HEK293 (cell line): ENCODE measurements at regions not wholly inside any gene's neighbourhood (a gene's known extent, or its start where the extent isn't known, plus 50 kb on each side); places are given as distances from the start of the nearest gene placed in this dataset.

Experiments
- CTCF ChIA-PET: fragments of 350-600 bp; formaldehyde crosslinking; extraction: SDS; loops from one replicate; lab custom pipeline; 2021; ENCODE audit warnings: antibody characterized with exemption; lab: Yijun Ruan, JAX
- POLR2A ChIA-PET: fragments of 300-600 bp; formaldehyde crosslinking; extraction: SDS; loops from one replicate; lab custom pipeline; 2020; ENCODE audit warnings: antibody characterized with exemption, inconsistent platforms; lab: Yijun Ruan, JAX
- H3K27ac ChIP-seq: fragments of 200-500 bp; sonication (Bioruptor generic); 2 replicates; pipeline ENCODE4 v1.5.1; 2014; ENCODE audit warnings: low read depth, low read length, control low read depth, inconsistent platforms; ENCODE audit errors: extremely low read depth
- H3K36me3 ChIP-seq, 2 experiments: fragments of 200-500 bp in 1 of 2; sonication (Bioruptor generic) in 1 of 2; 1 replicate in 1 of 2; 2 replicates in 1 of 2; pipeline ENCODE4 v1.5.1; 2014 to 2017; ENCODE audit warnings: inconsistent platforms in 2 of 2, low read length in 2 of 2; ENCODE audit not compliant: control insufficient read depth in 2 of 2, insufficient read depth in 1 of 2
- H3K4me1 ChIP-seq: fragments of 200-500 bp; sonication (Bioruptor generic); 2 replicates; pipeline ENCODE4 v1.5.1; 2014; ENCODE audit warnings: mild to moderate bottlenecking, low read length, inconsistent platforms; ENCODE audit not compliant: control insufficient read depth, insufficient read depth
- H3K4me3 ChIP-seq: 2 replicates; pipeline ENCODE4 v1.5.1; 2011; ENCODE audit warnings: low read depth, mild to moderate bottlenecking, control low read depth, low read length, moderate library complexity
- H3K9me3 ChIP-seq: fragments of 200-500 bp; sonication (Bioruptor generic); 2 replicates; pipeline ENCODE4 v1.5.1; 2014; ENCODE audit warnings: low read depth, low read length, inconsistent platforms; ENCODE audit not compliant: control insufficient read depth, insufficient read depth
- EGR2 ChIP-seq: fragments of 450-650 bp; formaldehyde crosslinking; IDR thresholded peaks from 2 replicates; pipeline ENCODE4 v1.5.1; 2016; ENCODE audit warnings: low read depth, missing biosample characterization, missing genetic modification characterization
- FEZF1 ChIP-seq: fragments of 450-650 bp; formaldehyde crosslinking; IDR thresholded peaks from 2 replicates; pipeline ENCODE4 v1.5.1; 2016; ENCODE audit warnings: missing biosample characterization, missing genetic modification characterization
- GLIS1 ChIP-seq: fragments of 450-650 bp; formaldehyde crosslinking; IDR thresholded peaks from 2 replicates; pipeline ENCODE4 v1.5.1; 2016; ENCODE audit warnings: missing biosample characterization, missing genetic modification characterization
- HOXA7 ChIP-seq: sonication (generic); formaldehyde crosslinking; IDR thresholded peaks from 2 replicates; pipeline ENCODE4 v1.8.1; 2022; ENCODE audit warnings: missing genetic modification reagents, borderline replicate concordance
- KLF9 ChIP-seq: fragments of 450-650 bp; formaldehyde crosslinking; IDR thresholded peaks from 2 replicates; pipeline ENCODE4 v1.5.1; 2016; ENCODE audit warnings: missing biosample characterization, missing genetic modification characterization, low read depth
- SALL2 ChIP-seq: fragments of 450-650 bp; formaldehyde crosslinking; IDR thresholded peaks from 2 replicates; pipeline ENCODE4 v1.5.0; 2017; ENCODE audit warnings: missing biosample characterization, mild to moderate bottlenecking, missing genetic modification characterization, borderline replicate concordance
- WT1 ChIP-seq: fragments of 450-650 bp; formaldehyde crosslinking; IDR thresholded peaks from 2 replicates; pipeline ENCODE4 v1.5.1; 2016; ENCODE audit warnings: missing biosample characterization, missing genetic modification characterization
- YY1 ChIP-seq: fragments of 450-650 bp; formaldehyde crosslinking; IDR thresholded peaks from 2 replicates; pipeline ENCODE4 v1.5.1; 2018; ENCODE audit warnings: missing biosample characterization, missing genetic modification characterization
- ZBTB17 ChIP-seq: fragments of 450-650 bp; formaldehyde crosslinking; IDR thresholded peaks from 2 replicates; pipeline ENCODE4 v1.5.1; 2016; ENCODE audit warnings: missing biosample characterization, missing genetic modification characterization
- ZNF302 ChIP-seq: fragments of 450-650 bp; formaldehyde crosslinking; IDR thresholded peaks from 2 replicates; pipeline ENCODE4 v1.5.1; 2016; ENCODE audit warnings: missing biosample characterization, missing genetic modification characterization, low read depth
- ZNF37A ChIP-seq: fragments of 450-650 bp; IDR thresholded peaks from 2 replicates; pipeline ENCODE4 v1.5.1; 2018; ENCODE audit warnings: missing biosample characterization, missing genetic modification characterization
- ZNF394 ChIP-seq: fragments of 450-650 bp; formaldehyde crosslinking; IDR thresholded peaks from 2 replicates; pipeline ENCODE4 v1.5.1; 2016; ENCODE audit warnings: missing biosample characterization, missing genetic modification characterization, mild to moderate bottlenecking, moderate library complexity, borderline replicate concordance
- ZNF404 ChIP-seq: fragments of 450-650 bp; formaldehyde crosslinking; IDR thresholded peaks from 2 replicates; pipeline ENCODE4 v1.5.1; 2017; ENCODE audit warnings: missing biosample characterization, missing genetic modification characterization
- ZNF521 ChIP-seq: fragments of 450-650 bp; formaldehyde crosslinking; IDR thresholded peaks from 2 replicates; pipeline ENCODE4 v1.5.1; 2017; ENCODE audit warnings: missing biosample characterization, mild to moderate bottlenecking, missing genetic modification characterization
- ZNF585B ChIP-seq: fragments of 450-650 bp; formaldehyde crosslinking; IDR thresholded peaks from 2 replicates; pipeline ENCODE4 v1.5.1; 2016; ENCODE audit warnings: missing biosample characterization, missing genetic modification characterization
- ZNF701 ChIP-seq: fragments of 450-650 bp; formaldehyde crosslinking; IDR thresholded peaks from 2 replicates; pipeline ENCODE4 v1.5.1; 2016; ENCODE audit warnings: missing biosample characterization, missing genetic modification characterization
- ZNF791 ChIP-seq: fragments of 450-650 bp; formaldehyde crosslinking; IDR thresholded peaks from 2 replicates; pipeline ENCODE4 v1.5.1; 2016; ENCODE audit warnings: missing biosample characterization, missing genetic modification characterization
- ZSCAN16 ChIP-seq: fragments of 450-650 bp; formaldehyde crosslinking; IDR thresholded peaks from 2 replicates; pipeline ENCODE4 v1.5.1; 2016; ENCODE audit warnings: missing biosample characterization, missing genetic modification characterization
- ZSCAN23 ChIP-seq: fragments of 450-650 bp; formaldehyde crosslinking; IDR thresholded peaks from 2 replicates; pipeline ENCODE4 v1.5.1; 2016; ENCODE audit warnings: missing biosample characterization, missing genetic modification characterization
- TF ChIP-seq, protein P1 (sequence below): fragments of 450-650 bp; formaldehyde crosslinking; IDR thresholded peaks from 2 replicates; pipeline ENCODE4 v1.5.1; 2017; ENCODE audit warnings: missing biosample characterization, missing genetic modification characterization
- TF ChIP-seq, protein P2 (sequence below): fragments of 450-650 bp; formaldehyde crosslinking; IDR thresholded peaks from 2 replicates; pipeline ENCODE4 v1.5.1; 2016; ENCODE audit warnings: missing biosample characterization, missing genetic modification characterization
- TF ChIP-seq, protein P3 (sequence below): fragments of 450-650 bp; formaldehyde crosslinking; IDR thresholded peaks from 2 replicates; pipeline ENCODE4 v1.5.1; 2017; ENCODE audit warnings: missing biosample characterization, missing genetic modification characterization
- TF ChIP-seq, protein P4 (sequence below): fragments of 450-650 bp; formaldehyde crosslinking; IDR thresholded peaks from 2 replicates; pipeline ENCODE4 v1.5.1; 2016; ENCODE audit warnings: missing biosample characterization, missing genetic modification characterization

DNA sequence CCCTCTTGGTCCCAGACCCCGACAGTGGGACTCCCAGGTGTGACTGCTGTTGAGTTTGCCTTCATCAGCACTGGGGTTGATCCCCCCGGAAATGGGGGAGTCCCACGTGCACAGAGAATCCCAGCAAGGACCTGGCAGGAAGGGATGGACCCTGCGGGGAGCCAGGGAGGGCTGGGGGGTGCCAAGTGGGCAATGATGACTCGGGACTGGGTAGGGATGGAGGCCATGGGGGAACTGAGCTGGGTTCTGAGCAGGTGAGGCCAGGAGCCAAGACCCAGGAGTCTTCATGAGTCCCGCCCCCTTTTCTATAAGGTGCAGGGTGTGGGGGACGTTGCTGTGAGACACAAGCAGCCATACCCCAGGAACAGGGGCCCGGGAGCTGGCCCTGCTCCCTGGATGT is 103.8 kb downstream of the CRYAA start:
- CTCF ChIA-PET, result no interaction called here
- Histone ChIP-seq H3K4me3 (no peak overlapping the region), H3K36me3 (no peaks in the 10 kb centered on the region)
- TF ChIP-seq ZNF701 (tag by site-specific recombination) (no peak), ZNF404 (tag by site-specific recombination) (no peak), FEZF1 (tag by site-specific recombination) (no peak), ZNF791 (tag by site-specific recombination) (no peak), ZNF394 (tag by site-specific recombination) (no peak), HOXA7 (CRISPR knock-in tag) (no peak)
- TF ChIP-seq, all 188 proteins: peak for 0
- no peaks in the 10 kb centered on the region for H3K4me1 ChIP-seq
- no peak overlapping the region for H3K27ac ChIP-seq
- POLR2A ChIA-PET, result no interaction called here
- no peaks in the 10 kb centered on the region for H3K9me3 ChIP-seq

DNA sequence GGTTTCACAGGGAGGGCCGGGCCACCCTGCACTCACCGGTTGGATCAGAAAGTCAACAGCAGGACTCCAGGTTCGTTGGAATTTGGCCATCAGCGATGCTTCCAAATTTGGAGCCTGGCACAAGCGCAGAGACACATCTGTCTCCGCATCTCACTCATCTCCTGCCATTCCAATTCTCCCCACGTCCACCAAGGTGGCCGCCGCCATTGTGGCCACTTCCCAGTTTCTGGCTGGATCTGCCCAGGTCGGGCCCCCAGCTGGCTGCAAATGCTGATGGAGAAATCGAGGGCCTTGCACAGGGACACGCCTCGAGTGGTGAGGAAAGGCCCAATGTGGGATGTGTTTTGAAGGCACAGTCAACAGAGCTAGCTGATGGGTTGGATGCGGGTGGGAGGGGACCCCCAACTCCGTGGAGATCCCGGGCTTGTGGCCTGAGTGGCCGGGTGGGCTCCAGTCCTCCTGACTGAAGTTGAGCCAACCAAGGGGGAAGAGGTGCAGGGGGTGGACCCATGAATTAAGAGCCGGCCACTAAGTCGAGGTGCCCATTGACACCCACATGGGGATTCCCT is 102.7 kb downstream of the CRYAA start:
- no peaks in the 10 kb centered on the region for H3K4me1 ChIP-seq
- POLR2A ChIA-PET, result no interaction called here
- no peak overlapping the region for H3K27ac ChIP-seq
- TF ChIP-seq ZNF37A (no peak), FEZF1 (tag by site-specific recombination) (no peak), EGR2 (tag by site-specific recombination) (no peak), KLF9 (tag by site-specific recombination) (no peak), ZSCAN23 (no peak)
- TF ChIP-seq, all 188 proteins: peak for 0
- Histone ChIP-seq H3K4me3 (no peak overlapping the region), H3K9me3 (no peaks in the 10 kb centered on the region), H3K36me3 (no peaks in the 10 kb centered on the region)
- CTCF ChIA-PET, result no interaction called here

DNA sequence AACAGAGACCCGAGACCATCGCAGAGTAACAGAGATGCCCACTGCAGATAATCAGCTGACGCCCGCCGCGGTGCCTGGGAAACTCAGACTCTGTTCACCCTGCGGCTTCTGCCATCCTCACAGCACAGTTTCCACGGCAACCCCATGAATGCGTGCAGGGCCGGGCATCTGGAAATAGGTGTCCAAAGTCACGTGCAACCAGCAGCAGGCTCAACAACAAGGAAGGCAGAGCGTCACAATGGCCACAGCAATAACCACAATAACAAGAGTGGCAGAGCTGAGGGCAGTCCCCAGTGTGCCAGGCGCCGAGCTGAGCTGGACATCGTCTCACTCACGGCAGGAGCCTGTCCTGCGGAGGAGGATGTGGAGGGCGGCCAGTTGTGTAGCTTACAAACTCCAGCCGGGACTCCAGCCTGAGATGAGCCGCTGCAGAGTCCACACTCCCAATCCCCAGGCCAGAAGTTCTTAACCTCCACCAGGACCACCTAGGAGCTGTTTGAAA is 102.0 kb downstream of the CRYAA start:
- H3K4me1 ChIP-seq, result no peaks in the 10 kb centered on the region
- H3K9me3 ChIP-seq, result no peaks in the 10 kb centered on the region
- CTCF ChIA-PET, result interaction anchor here (0.7 to 1.1 kb wide), 3 partner anchors 41 to 70 kb away, joined by 3 read pairs; no protein-coding TSS in a partner anchor
- TF ChIP-seq, protein P1, sequence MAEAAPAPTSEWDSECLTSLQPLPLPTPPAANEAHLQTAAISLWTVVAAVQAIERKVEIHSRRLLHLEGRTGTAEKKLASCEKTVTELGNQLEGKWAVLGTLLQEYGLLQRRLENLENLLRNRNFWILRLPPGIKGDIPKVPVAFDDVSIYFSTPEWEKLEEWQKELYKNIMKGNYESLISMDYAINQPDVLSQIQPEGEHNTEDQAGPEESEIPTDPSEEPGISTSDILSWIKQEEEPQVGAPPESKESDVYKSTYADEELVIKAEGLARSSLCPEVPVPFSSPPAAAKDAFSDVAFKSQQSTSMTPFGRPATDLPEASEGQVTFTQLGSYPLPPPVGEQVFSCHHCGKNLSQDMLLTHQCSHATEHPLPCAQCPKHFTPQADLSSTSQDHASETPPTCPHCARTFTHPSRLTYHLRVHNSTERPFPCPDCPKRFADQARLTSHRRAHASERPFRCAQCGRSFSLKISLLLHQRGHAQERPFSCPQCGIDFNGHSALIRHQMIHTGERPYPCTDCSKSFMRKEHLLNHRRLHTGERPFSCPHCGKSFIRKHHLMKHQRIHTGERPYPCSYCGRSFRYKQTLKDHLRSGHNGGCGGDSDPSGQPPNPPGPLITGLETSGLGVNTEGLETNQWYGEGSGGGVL, result no peak
- TF ChIP-seq, protein P2, sequence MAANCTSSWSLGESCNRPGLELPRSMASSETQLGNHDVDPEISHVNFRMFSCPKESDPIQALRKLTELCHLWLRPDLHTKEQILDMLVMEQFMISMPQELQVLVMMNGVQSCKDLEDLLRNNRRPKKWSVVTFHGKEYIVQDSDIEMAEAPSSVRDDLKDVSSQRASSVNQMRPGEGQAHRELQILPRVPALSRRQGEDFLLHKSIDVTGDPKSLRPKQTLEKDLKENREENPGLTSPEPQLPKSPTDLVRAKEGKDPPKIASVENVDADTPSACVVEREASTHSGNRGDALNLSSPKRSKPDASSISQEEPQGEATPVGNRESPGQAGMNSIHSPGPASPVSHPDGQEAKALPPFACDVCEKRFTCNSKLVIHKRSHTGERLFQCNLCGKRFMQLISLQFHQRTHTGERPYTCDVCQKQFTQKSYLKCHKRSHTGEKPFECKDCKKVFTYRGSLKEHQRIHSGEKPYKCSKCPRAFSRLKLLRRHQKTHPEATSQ (tag by site-specific recombination), result no peak
- no peak for TF ChIP-seq ZBTB17 (tag by site-specific recombination)
- TF ChIP-seq ZNF585B (tag by site-specific recombination), result no peak
- no peak for TF ChIP-seq WT1
- no peak for TF ChIP-seq ZSCAN16 (tag by site-specific recombination)
- TF ChIP-seq, protein P3, sequence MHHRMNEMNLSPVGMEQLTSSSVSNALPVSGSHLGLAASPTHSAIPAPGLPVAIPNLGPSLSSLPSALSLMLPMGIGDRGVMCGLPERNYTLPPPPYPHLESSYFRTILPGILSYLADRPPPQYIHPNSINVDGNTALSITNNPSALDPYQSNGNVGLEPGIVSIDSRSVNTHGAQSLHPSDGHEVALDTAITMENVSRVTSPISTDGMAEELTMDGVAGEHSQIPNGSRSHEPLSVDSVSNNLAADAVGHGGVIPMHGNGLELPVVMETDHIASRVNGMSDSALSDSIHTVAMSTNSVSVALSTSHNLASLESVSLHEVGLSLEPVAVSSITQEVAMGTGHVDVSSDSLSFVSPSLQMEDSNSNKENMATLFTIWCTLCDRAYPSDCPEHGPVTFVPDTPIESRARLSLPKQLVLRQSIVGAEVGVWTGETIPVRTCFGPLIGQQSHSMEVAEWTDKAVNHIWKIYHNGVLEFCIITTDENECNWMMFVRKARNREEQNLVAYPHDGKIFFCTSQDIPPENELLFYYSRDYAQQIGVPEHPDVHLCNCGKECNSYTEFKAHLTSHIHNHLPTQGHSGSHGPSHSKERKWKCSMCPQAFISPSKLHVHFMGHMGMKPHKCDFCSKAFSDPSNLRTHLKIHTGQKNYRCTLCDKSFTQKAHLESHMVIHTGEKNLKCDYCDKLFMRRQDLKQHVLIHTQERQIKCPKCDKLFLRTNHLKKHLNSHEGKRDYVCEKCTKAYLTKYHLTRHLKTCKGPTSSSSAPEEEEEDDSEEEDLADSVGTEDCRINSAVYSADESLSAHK (tag by site-specific recombination), result no peak
- TF ChIP-seq ZNF521, result no peak
- no peak for TF ChIP-seq GLIS1
- TF ChIP-seq YY1 (tag by site-specific recombination), result no peak
- TF ChIP-seq SALL2 (tag by site-specific recombination), result no peak
- TF ChIP-seq, protein P4, sequence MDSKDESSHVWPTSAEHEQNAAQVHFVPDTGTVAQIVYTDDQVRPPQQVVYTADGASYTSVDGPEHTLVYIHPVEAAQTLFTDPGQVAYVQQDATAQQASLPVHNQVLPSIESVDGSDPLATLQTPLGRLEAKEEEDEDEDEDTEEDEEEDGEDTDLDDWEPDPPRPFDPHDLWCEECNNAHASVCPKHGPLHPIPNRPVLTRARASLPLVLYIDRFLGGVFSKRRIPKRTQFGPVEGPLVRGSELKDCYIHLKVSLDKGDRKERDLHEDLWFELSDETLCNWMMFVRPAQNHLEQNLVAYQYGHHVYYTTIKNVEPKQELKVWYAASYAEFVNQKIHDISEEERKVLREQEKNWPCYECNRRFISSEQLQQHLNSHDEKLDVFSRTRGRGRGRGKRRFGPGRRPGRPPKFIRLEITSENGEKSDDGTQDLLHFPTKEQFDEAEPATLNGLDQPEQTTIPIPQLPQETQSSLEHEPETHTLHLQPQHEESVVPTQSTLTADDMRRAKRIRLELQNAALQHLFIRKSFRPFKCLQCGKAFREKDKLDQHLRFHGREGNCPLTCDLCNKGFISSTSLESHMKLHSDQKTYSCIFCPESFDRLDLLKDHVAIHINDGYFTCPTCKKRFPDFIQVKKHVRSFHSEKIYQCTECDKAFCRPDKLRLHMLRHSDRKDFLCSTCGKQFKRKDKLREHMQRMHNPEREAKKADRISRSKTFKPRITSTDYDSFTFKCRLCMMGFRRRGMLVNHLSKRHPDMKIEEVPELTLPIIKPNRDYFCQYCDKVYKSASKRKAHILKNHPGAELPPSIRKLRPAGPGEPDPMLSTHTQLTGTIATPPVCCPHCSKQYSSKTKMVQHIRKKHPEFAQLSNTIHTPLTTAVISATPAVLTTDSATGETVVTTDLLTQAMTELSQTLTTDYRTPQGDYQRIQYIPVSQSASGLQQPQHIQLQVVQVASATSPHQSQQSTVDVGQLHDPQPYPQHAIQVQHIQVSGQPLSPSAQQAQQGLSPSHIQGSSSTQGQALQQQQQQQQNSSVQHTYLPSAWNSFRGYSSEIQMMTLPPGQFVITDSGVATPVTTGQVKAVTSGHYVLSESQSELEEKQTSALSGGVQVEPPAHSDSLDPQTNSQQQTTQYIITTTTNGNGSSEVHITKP (tag by site-specific recombination), result no peak
- TF ChIP-seq ZNF302 (tag by site-specific recombination), result no peak
- TF ChIP-seq, all 188 proteins: peak for 0
- H3K36me3 ChIP-seq, result no peaks in the 10 kb centered on the region
- POLR2A ChIA-PET, result no interaction called here
- H3K27ac ChIP-seq, result no peak overlapping the region
- no peak overlapping the region for H3K4me3 ChIP-seq
